GM21360 (cell line): ENCODE measurements at regions not wholly inside any gene's neighbourhood (a gene's known extent, or its start where the extent isn't known, plus 50 kb on each side); places are given as distances from the start of the nearest gene placed in this dataset.

ENCODE experiments used
- ATAC-seq: cut with Tn5 transposase; IDR thresholded peaks from one replicate; pipeline ENCODE4 v1.9.1; 2021; ENCODE audit warnings: mild to moderate bottlenecking, moderate library complexity; ENCODE audit not compliant: unreplicated experiment

DNA sequence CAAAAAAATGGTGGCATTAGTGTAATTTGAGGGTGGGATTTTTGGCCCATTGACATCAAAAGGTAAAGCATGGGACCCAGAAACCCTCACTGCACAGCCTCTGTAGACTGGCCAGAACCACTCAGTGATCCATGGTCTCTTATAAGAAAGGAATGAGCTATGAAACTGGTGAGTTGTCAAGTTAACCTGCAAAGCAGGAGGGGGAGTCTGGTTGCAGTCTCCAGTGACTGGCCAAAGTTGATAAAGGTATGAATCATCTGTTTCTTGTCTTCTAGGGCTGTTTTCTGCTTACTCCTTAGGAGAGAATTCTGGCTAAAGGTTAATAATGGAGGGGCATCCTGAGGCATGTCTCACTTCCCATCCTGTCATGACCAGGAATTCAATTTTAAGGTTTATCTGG lies 325.2 kb downstream of the TLR4 start:
- no peak for ATAC-seq

DNA sequence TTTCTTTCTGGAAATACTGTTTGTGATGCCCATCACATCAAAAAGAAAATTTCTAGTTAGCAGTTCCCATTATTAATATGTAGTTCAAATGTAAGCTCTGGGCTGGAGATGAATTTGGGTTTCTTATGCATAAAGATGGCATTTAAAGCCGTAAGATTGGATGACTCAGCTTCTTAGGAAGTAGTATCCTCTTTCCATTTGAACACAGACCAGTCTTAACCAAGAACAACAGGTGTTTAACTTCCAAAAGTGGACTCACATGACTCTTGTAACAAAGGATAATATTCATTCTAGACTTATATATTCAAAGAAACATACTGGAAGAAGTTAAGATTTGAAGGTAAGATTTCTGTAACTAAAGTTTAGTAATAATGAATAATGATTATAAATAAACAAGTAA lies 330.5 kb downstream of the TLR4 start:
- ATAC-seq = no peak

DNA sequence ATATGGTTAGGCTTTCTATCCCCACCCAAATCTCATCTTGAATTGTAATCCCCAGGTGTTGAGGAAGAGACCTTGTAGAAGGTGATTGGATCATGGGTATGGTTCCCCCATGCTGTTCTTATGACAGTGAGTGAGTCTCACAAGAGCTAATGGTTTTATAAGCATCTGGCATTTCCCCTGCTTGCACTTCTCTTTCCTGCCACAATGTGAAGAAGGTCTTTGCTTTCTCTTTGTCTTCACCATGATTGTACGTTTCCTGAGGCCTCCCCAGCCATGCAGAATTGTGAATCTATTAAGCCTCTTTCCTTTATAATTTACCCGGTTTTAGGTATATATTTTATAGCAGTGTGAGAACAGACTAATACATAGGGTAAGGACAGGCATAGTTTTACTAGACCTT lies 334.5 kb downstream of the TLR4 start:
- no peak for ATAC-seq

DNA sequence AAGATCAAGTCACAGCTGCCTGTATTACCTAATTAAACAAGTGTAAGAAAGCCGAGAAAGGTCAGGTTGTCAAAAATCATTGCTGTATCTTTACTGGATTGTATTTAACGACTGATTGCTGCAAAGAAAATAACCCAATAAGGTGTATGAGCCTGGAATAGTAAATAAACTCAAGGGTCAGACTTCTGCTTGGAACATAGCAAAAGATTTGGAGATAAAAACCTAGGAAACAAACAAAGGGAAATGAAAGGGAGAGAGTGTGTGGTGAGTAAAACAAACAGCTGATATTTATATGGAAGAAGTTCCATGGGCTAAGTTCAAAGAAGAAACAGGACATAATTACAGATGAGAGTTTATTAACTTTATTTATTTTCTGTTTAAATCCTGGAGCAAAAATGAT lies 354.0 kb downstream of the TLR4 start:
- ATAC-seq = no peak

DNA sequence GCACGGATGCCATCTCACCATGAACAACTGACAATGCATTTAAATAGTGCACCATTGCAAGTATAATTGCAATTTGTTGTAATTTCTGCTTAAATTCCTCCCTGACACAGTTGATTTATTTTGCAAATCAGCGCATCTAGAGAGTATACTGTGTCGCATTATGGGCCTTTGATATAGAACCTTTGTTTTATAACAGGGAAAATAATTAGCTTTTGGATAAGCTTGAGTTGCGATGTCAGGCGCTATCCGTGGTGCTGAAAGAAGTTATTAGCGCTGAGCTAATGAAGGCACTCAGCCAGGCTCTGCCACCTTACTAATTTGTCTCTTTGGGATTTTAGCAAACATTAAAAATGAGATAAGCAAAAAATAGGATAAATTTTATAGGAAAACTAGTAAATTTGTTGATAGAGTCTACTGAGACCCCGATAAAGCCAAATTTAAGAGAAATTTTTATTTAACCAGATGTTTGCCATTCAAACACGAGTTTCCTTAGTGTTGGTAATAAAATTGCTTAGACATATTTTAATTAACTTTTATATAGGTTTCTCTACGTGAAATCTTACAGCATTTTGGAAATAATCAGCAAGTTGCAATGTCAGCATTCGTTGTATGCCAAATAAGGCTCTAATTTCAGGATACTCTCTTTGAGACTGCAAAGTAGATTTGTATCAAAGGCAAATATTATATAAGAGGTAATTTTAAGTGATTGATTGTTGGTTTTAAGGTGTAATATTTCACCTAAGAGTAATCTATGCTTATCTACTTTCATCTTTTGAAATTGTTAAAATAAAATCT lies 355.5 kb downstream of the TLR4 start:
- ATAC-seq = no peak

DNA sequence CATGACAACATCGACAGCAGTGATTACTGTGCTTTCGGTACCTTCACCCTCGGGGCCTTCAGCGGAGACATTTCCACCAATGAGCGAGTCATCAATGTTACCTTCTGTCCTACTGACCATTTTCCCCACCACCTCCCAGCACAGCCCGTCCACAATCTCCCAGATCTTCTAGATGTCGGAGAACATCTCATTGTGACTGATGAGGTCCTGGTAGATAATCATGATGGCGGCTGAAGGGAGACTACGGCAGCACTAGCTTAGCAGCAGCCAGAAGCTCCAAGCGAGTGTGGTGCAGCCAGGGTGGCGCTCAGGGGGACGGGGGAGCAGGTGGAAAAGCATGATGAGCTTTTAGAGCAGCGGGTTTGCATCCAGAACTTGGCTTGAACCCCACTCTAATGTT lies 379.0 kb downstream of the TLR4 start:
- no peak for ATAC-seq

DNA sequence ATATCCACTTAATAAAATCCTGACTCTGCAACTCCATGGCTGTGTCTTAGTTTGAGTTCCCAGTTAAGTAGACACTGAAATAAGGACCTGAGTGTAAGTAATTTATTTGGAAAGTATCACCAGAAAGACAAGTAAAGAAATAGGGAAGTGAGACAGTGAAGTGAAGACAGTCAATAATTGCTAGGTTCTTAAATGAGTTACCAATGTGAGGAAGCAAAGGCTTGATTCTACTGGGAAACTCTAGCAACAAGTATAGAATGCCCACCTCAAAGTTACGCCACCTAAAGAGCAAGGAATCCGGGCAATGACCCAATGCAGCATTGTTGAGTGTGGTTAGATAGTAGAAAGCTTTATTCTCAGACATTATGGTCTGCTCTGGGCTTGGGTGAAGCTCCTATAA lies 383.9 kb downstream of the TLR4 start:
- ATAC-seq = no peak

DNA sequence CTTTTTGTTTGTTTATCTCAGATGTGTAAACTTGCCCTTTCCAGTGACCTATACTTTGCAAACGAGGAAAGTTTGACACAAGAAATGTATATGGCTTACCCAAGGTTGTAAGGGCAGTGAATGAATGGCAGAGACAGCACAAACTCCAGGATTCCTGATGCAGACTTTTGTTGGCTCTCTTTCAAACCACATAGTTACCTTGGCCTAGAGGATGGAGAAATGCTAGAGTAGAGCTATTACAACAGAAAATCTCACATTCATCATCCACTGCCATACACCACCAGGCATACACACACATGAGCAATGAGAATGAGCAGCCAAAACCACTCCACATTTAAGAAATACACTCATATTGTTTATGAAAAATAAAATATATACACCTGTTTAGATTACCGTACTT lies 387.0 kb downstream of the TLR4 start:
- no peak for ATAC-seq

DNA sequence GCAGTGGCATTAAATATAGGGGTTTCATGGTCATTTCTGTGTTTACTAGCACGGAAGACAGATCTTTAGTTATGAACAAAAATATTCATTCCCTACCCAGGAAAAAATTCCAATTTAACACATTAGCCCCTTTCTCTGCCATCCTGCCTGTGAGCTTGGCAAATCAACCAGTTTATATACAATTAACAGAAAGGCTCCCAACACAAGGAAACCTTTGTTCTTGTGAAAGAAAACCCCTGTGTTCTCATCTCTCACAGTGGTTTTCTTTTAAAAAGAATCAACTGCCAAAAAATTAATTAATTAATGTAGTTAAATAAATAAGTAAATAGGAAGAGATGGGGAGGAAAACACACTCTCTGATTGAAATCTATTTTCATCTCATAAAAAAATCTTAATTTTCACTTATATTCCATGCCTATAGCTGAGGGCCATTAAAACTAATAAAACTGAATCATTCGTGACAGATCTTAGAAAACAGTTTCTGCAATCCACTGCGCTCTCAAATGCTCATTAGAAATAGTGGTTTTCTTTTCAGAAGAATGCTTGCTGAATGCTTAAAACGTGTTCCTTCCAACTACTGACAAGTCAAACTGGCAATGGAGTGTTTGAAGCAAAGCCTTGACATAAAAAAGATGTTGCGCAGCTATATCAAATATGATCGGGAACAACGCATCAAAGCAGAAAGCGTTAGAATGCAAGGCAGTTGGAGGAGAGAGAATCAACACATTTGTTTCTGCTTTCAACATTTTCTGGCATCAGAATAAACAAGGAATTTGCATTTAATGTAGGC lies 387.7 kb downstream of the TLR4 start:
- no peak for ATAC-seq

DNA sequence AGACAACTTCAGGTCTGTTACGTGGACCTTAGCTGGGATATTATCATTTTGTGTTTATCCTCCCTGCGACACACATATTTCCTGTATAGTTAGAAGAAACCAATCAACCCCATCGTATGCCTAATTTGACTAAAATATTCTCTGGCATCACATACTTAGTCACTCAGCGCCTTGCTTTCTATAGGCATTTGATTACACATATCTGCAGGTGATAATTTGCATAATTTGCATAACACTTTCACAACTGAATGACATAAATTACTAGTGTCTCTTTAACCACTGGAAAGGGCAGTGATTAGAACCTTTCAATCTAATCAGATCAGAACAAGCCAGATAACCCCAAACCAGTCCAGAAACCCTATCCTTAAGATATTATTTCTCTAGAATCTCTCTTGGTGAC lies 390.2 kb downstream of the TLR4 start:
- ATAC-seq = no peak

DNA sequence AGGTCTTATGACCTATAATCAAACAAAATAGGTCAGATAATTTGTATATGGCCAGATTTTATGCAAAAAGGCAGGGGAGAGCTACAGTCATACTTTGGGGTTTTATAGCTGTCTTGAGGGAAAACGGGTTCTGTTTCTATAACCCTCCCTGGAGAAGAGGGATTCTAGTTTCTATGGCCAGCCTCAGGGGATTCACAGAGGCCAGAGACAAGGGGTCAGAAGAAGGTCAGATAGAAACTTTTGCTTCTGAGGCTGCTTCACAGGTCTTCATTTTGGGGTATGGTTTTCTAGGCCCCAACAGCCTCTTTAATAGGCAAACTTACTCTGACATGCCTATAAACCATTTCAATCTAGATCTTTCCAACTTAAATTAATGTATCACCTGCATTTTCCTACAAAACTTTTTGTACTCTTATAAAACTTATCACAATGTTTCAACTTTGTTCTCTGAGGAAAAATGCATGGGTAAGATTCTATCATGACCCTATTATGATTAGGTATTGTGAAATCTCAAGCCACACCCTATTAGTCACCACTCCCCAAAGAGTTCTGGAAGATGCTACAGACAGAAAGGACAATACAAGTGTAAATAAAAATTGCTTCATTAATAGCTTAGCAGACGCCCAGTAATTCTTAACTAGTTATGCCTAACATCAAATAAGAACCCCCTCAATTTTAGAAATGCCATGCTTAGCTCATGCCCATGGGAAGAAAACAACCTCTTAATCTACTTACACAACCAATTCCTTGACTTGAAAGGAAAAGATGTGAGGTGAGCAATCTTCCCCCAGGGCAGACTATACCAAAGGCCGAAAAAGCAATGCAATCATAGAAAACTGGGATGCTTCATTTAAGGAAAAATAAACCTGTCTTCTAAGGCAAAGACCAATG lies 396.6 kb downstream of the TLR4 start:
- no peak for ATAC-seq

DNA sequence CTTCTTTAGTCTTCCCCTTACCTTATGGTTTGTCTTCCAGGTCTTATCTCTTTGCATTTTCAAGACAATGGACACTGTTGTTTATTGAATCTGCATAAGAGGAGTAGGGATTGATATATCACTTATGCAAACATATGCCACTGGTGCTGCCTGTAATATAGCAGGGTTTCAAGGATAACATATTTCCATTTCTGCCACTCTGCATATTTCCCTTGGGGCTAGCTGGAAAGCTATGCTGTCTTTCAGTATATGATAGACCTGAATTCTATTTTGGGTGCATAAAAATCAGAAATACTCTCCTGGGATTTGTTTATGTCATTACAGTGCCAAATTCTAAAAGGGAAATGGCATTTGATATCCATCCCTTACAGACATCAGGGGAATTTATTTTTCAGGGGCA lies 400.2 kb downstream of the TLR4 start:
- ATAC-seq = no peak

DNA sequence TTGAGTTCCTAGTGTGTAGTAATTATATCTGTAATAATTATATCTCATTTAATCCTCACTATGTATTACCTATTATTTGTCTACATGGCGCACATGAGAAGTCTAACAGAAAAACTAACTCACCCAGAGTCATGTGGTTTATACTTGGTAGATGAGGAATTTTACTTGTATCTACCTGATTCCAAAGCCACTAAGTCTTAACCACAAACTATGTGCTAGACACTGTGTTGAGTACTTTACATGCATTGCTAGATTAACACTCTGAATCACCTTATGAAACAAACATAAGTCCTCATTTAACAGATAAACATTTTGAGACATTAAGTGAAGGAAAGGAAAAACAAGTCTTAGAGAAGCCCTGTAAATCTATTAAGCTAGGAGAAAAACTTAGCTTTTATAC lies 404.8 kb downstream of the TLR4 start:
- ATAC-seq = no peak

DNA sequence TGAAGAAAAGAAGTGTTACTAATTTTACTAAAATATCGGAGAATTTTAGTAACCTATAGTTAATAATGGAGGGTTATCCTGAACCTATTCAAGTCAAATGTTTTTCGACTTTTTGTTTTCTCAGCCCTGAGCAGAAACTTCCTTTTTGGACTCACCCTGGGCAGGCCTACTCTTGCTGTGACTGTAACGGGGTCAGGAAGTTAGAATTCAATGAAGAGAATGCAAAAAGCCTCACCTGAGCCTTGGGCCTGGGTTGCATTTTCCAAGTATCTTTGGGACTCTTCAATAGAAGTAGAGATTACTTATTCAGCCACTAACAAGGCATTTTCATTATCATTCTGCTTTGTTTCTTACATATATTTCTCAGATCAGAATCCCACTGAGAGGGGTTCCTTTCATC lies 405.3 kb downstream of the TLR4 start:
- ATAC-seq = no peak

DNA sequence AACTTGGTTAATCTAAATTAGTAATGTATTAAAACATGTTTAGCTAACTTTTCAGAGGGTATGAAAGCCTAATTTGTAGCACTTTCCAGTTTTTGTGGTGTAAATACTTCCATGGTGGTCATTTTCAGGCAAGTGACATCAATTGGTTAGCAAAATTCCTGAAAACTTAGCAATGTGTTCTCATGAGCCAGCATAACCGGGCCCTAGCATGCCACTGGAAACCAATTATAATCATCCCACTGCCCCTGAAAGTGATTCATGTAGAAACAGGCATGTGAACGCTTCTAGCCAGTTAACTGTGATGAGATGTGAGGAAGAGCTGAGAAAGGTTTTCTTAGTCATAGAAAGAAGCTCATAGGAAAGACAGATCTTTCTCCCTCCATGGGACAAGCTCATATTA lies 417.2 kb downstream of the TLR4 start:
- ATAC-seq = no peak

DNA sequence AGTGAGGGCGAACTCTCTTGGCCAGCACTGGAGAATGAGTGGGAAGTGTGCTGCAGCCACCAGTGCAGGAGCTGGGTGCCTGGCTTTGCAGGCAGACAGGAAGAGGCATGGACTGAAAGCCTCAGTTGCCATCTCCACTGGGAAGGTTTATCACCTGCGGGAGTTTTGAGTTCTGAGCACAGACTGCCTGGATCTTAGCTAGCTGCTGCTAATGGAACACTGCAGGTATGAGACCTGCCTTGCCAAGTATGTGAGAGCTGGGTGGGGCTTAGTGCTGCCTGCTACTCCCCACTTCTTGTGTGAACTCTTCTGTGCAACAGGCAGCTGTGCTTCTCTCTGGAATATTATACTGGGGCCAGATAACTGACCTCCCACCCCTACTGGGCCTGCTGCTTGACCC lies 424.1 kb downstream of the TLR4 start:
- ATAC-seq = no peak

DNA sequence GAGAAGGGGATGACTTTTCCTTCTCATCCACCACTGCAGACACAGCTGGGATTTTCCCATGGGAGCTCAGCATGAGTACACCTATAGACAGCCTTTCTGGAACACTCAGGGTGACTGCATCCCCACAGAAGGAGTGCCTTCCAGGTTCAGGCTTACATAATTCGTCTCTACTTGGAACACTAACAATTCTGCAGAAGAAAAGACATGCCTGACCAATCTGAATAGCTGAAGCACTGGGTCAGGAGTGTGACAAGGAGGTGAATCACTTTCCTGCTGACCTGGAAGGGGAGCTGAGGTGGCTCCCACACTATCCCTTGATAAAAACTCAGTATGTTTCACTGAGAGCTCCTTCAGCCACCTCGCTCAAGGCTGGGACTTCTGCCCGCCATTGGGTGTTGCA lies 425.3 kb downstream of the TLR4 start:
- no peak for ATAC-seq

DNA sequence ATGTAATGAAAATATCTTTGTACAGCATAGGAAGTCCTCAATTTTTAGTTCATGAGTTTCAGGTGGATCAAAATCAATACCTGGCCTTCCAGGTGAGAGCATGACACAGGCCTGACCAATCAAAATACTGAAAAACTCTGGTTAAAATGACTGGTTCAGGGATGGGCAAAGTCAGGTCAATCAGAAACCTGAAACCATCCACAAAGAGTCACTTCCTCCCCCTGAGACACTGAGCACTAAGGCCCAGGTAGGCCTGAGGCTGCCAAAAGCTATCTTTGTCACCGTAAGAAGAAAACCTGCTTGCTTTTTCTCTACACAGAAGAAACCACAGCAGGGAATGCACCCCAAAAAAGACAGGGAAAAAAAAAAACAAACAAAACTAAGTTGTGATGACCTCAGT lies 444.8 kb downstream of the TLR4 start:
- ATAC-seq = no peak

DNA sequence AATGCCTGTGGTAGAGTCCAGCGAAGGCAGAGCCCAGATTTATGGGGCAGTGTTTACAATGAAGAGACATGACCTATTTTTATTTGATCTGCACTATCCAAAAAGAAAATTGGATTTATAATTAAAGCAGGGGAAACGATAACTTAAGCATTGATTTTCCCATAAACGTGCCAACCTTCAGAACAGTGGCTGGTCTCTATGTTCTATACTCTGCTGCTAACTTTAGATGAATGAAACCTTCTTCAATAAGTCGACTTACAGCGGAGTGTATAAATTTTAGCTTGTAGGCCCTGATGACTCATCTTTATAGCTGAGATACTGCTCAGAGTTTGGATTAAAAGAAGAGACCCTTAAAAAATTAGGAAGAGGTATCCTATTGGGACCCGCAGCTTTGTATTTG lies 452.6 kb downstream of the TLR4 start:
- ATAC-seq = no peak

DNA sequence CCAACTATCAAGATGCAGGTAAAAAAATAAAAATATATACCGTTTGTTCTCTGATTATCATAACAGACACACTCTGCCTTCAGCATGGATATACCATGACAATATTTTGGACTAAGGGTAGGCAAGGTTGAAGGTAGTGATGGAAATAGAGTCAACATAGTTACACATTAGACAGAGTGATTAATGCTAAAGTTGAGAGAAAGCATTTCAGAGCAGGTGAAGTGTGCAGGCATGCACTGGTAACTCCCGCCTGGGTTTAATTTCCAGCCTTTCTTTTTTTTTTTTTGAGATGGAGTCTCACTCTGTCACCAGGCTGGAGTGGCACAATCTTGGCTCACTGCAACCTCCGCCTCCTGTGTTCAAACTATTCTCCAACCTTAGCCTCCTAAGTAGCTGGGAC lies 458.5 kb downstream of the TLR4 start:
- ATAC-seq = no peak

DNA sequence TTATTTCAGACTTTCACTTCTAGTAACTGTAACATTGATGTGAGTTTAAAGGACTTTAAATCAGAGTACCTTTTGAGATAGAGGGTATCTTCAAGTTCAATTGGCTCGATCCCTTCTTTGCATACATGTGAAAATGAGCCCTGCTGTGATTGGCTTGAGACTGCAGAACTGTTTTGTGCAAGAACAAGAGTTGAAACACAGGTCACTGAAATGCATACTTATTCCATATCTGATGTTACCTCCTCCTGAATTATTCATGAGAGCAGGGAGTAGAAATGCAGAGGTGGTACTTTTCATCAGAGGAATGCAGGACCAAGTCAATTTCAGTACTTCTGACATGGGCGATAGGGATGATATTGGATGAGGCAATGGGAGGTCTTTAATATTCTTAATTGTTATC lies 459.5 kb downstream of the TLR4 start:
- ATAC-seq = no peak

DNA sequence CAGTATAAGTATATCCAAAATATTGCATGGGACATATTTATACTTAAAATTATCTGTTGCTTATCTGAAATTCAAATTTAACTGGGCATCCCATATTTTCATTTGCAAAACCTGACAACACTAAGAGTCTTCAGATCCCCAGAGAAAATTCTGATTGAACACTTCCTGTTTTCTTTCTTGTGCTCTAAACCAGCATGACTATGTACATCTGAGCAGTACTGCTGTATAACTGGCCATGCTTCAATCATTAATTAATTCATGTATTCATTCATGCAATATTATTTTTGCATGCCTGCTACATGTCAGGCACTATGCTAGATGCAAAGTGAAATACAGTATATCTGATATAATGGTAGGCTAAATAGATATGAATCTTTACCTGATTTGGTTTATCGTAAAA lies 461.2 kb downstream of the TLR4 start:
- no peak for ATAC-seq
